ENCODE measurements at regions not wholly inside any gene's neighbourhood (a gene's known extent, or its start where the extent isn't known, plus 50 kb on each side); places are given as distances from the start of the nearest gene placed in this dataset.

DNA sequence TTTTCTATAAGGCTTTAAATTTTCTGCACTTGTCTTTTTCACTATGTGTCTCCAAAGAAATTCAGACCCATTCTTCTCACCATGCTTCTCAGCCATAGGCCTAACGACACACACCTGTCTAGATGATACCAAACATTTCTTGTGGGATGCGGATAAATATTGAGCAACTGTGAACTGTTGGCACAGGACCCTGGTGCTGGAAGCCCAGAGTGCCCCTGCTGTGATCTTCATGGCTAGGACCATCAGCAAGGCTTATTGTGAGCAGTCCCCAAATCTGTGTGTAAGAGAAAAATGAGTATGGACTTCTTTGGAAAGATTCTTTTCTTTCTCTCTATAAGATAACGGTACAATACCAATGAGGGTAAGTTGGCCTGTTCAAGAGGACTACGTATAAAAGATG is 54.1 kb upstream of the NCK2 start:
- TF ChIP-seq EZH2 (IDR thresholded peaks at IDR 0.05; ENCODE audit: insufficient read depth, poor library complexity, severe bottlenecking), result no peak
- TF ChIP-seq EZH2phosphoT487 (IDR thresholded peaks at IDR 0.05; ENCODE audit: insufficient read depth, low read depth), result no peak
